Fibroblast of lung (primary cell): ENCODE measurements at regions not wholly inside any gene's neighbourhood (a gene's known extent, or its start where the extent isn't known, plus 50 kb on each side); places are given as distances from the start of the nearest gene placed in this dataset.

Experiments
- EZH2 ChIP-seq: IDR thresholded peaks from 2 replicates; pipeline ENCODE4 v1.5.1; 2012; ENCODE audit warnings: low read length, control low read depth, mild to moderate bottlenecking; ENCODE audit errors: missing control alignments
- TF ChIP-seq, protein P1 (sequence below), 2 donors: IDR thresholded peaks in 1 of 2; conservative IDR thresholded peaks in 1 of 2; 1 replicate in 1 of 2; 2 replicates in 1 of 2; pipeline ENCODE4 v1.5.1; 2011 to 2012; ENCODE audit warnings: low read length in 2 of 2, control low read depth in 1 of 2, inconsistent platforms in 1 of 2, low read depth in 1 of 2, mild to moderate bottlenecking in 1 of 2

DNA sequence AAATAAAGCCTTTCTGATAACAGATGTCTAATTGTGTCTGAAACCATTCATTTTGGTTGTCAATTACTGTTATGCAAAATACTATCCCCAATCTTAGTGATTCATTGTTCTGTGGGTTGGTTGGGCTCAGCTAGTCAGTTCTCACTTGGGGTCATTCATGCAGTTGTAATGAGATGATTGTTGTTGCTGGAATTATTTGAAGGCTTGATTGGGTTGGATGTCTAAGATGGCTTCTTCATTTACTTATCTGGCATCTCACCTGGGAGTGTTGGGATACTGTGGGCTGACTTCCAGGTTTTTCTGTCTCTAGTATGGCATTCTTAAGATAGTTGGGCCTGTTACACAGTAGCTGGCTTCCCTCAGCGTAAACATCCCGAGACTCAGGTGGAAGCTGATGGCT is 217.8 kb upstream of the B3GALT2 start:
- TF ChIP-seq, protein P1, sequence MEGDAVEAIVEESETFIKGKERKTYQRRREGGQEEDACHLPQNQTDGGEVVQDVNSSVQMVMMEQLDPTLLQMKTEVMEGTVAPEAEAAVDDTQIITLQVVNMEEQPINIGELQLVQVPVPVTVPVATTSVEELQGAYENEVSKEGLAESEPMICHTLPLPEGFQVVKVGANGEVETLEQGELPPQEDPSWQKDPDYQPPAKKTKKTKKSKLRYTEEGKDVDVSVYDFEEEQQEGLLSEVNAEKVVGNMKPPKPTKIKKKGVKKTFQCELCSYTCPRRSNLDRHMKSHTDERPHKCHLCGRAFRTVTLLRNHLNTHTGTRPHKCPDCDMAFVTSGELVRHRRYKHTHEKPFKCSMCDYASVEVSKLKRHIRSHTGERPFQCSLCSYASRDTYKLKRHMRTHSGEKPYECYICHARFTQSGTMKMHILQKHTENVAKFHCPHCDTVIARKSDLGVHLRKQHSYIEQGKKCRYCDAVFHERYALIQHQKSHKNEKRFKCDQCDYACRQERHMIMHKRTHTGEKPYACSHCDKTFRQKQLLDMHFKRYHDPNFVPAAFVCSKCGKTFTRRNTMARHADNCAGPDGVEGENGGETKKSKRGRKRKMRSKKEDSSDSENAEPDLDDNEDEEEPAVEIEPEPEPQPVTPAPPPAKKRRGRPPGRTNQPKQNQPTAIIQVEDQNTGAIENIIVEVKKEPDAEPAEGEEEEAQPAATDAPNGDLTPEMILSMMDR (conservative IDR thresholded peaks at IDR 0.05 in 1 of 2, IDR thresholded peaks at IDR 0.05 in 1 of 2; ENCODE audit: low read depth in 1 of 2, low read length in 2 of 2): no peak
- no peak for TF ChIP-seq EZH2
